ENCODE measurements at regions not wholly inside any gene's neighbourhood (a gene's known extent, or its start where the extent isn't known, plus 50 kb on each side); places are given as distances from the start of the nearest gene placed in this dataset.

DNA sequence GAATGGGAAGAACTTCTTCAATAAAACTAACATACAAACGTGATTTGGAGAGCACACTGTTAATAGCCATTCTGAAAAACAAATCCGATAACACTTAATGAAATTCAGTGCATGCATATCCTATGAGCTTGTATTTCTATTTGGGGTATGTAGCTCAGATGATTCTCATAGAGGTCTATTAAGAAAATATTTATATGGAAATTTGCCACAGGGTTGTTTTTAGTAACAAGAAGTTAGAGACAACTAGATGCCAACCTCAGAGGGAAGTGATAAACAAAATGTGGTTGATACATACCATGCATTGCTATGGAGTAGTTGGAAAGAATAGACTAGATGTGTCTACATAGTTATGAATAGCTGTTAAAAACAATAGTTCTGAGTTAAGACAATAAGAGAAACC, 395.8 kb upstream of the MAGEB18 start:
- TF ChIP-seq, protein P1, sequence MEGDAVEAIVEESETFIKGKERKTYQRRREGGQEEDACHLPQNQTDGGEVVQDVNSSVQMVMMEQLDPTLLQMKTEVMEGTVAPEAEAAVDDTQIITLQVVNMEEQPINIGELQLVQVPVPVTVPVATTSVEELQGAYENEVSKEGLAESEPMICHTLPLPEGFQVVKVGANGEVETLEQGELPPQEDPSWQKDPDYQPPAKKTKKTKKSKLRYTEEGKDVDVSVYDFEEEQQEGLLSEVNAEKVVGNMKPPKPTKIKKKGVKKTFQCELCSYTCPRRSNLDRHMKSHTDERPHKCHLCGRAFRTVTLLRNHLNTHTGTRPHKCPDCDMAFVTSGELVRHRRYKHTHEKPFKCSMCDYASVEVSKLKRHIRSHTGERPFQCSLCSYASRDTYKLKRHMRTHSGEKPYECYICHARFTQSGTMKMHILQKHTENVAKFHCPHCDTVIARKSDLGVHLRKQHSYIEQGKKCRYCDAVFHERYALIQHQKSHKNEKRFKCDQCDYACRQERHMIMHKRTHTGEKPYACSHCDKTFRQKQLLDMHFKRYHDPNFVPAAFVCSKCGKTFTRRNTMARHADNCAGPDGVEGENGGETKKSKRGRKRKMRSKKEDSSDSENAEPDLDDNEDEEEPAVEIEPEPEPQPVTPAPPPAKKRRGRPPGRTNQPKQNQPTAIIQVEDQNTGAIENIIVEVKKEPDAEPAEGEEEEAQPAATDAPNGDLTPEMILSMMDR (IDR thresholded peaks at IDR 0.05; ENCODE audit: insufficient read depth, low read length) = no peak
- TF ChIP-seq, protein P2, sequence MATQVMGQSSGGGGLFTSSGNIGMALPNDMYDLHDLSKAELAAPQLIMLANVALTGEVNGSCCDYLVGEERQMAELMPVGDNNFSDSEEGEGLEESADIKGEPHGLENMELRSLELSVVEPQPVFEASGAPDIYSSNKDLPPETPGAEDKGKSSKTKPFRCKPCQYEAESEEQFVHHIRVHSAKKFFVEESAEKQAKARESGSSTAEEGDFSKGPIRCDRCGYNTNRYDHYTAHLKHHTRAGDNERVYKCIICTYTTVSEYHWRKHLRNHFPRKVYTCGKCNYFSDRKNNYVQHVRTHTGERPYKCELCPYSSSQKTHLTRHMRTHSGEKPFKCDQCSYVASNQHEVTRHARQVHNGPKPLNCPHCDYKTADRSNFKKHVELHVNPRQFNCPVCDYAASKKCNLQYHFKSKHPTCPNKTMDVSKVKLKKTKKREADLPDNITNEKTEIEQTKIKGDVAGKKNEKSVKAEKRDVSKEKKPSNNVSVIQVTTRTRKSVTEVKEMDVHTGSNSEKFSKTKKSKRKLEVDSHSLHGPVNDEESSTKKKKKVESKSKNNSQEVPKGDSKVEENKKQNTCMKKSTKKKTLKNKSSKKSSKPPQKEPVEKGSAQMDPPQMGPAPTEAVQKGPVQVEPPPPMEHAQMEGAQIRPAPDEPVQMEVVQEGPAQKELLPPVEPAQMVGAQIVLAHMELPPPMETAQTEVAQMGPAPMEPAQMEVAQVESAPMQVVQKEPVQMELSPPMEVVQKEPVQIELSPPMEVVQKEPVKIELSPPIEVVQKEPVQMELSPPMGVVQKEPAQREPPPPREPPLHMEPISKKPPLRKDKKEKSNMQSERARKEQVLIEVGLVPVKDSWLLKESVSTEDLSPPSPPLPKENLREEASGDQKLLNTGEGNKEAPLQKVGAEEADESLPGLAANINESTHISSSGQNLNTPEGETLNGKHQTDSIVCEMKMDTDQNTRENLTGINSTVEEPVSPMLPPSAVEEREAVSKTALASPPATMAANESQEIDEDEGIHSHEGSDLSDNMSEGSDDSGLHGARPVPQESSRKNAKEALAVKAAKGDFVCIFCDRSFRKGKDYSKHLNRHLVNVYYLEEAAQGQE (IDR thresholded peaks at IDR 0.05; ENCODE audit: insufficient replicate concordance, low read depth) = no peak
- TF ChIP-seq SPI1 (IDR thresholded peaks at IDR 0.05; ENCODE audit: borderline replicate concordance, low read depth) = no peak
- no peak for TF ChIP-seq POLR2AphosphoS5 (IDR thresholded peaks at IDR 0.05; ENCODE audit: low read depth)
- TF ChIP-seq GABPA (IDR thresholded peaks at IDR 0.05; ENCODE audit: low read depth) = no peak
